SKM-1 (cell line): ENCODE measurements at regions not wholly inside any gene's neighbourhood (a gene's known extent, or its start where the extent isn't known, plus 50 kb on each side); places are given as distances from the start of the nearest gene placed in this dataset.

ENCODE experiments used
- DNase-seq: peaks from one replicate; lab custom pipeline; 2025; ENCODE audit not compliant: unreplicated experiment; lab: John Stamatoyannopoulos, UW

DNA sequence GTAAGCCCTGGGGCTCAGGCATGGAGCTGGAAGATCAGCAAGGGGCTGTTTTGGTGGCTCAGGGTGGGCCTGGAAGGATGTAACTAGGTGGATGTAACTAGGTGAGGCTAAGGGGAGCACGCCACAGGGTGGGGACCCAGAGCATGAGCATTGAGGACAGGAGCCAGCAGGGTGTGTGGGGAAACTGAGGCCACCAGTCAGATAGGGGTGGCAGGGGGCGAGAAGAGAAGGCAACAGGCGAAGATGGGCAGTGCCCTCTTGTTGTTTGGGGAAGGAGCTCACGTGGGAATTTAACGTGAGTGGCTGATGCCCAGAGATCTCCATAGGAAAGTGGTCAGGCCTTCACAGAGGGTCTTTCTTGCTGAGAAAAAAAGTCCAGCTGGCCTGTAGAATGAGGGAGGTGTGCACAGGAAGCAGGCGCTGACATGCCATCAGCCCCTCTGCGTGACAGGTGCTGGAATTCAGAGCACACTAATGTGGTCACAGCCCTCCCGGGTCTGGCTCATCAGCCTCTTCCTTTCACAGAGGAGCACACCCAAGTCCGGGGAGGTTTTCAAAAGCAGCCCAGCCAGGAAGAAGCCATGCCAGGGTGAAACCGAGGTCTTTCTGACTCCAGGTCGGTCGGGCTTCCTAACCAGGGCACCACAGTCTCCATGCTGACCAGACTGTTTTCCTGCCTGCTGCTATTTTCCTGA is 54.6 kb upstream of the PAX6 start:
- no peak for DNase-seq

- DNase-seq = no peak
These were observed 52.2 kb upstream of the PAX6 start for GRCh38 chr11:31863170-31863832.

GRCh38 chr11:31861011-31861410 is 49.9 kb upstream of the PAX6 start:
- DNase-seq = no peak
